Hepatocyte (in vitro differentiated cells): ENCODE measurements at regions not wholly inside any gene's neighbourhood (a gene's known extent, or its start where the extent isn't known, plus 50 kb on each side); places are given as distances from the start of the nearest gene placed in this dataset.

ENCODE experiments used
- DNase-seq: peaks from one replicate; pipeline ENCODE4 v3.0.0-alpha.2; 2016; ENCODE audit warnings: low spot score
- H2AFZ ChIP-seq: fragments of 200-600 bp; sonication (generic); 2 replicates; pipeline ENCODE4 v1.6.0; 2016; ENCODE audit warnings: antibody characterized with exemption, mild to moderate bottlenecking
- H3K27ac ChIP-seq: fragments of 200-600 bp; sonication (generic); 2 replicates; pipeline ENCODE4 v1.5.1; 2016; ENCODE audit warnings: mild to moderate bottlenecking
- H3K27me3 ChIP-seq: fragments of 200-600 bp; sonication (generic); 2 replicates; pipeline ENCODE4 v1.6.1; 2016
- H3K36me3 ChIP-seq: fragments of 200-600 bp; sonication (generic); replicated peaks from 2 replicates; pipeline ENCODE4 v1.5.1; 2016; ENCODE audit warnings: low read depth; ENCODE audit not compliant: insufficient read depth
- H3K4me1 ChIP-seq: fragments of 200-600 bp; sonication (generic); 2 replicates; pipeline ENCODE4 v1.5.1; 2016; ENCODE audit warnings: mild to moderate bottlenecking, moderate library complexity; ENCODE audit not compliant: insufficient read depth
- H3K4me2 ChIP-seq: fragments of 200-600 bp; sonication (generic); 2 replicates; pipeline ENCODE4 v1.6.0; 2016
- H3K4me3 ChIP-seq: fragments of 200-600 bp; sonication (generic); 2 replicates; pipeline ENCODE4 v1.5.1; 2016; ENCODE audit warnings: mild to moderate bottlenecking
- H3K79me2 ChIP-seq: fragments of 200-600 bp; sonication (generic); 2 replicates; pipeline ENCODE4 v1.6.0; 2017; ENCODE audit warnings: mild to moderate bottlenecking
- H3K9me2 ChIP-seq: fragments of 200-600 bp; sonication (generic); replicated peaks from 2 replicates; pipeline ENCODE4 v1.6.0; 2017; ENCODE audit warnings: mild to moderate bottlenecking; ENCODE audit not compliant: insufficient read depth
- H3K9me3 ChIP-seq: fragments of 200-600 bp; sonication (generic); 2 replicates; pipeline ENCODE4 v1.5.1; 2016; ENCODE audit warnings: low read depth, mild to moderate bottlenecking
- H4K20me1 ChIP-seq: fragments of 200-600 bp; sonication (generic); 2 replicates; pipeline ENCODE4 v1.6.0; 2016; ENCODE audit warnings: mild to moderate bottlenecking; ENCODE audit not compliant: insufficient read depth, poor library complexity, severe bottlenecking
- CTCF ChIP-seq: fragments of 200-600 bp; sonication (generic); IDR thresholded peaks from 2 replicates; pipeline ENCODE4 v1.5.1; 2016; ENCODE audit warnings: antibody characterized with exemption, mild to moderate bottlenecking; ENCODE audit not compliant: poor library complexity
- EZH2 ChIP-seq: fragments of 200-600 bp; sonication (generic); IDR thresholded peaks from 2 replicates; pipeline ENCODE4 v1.6.1; 2016; ENCODE audit warnings: antibody characterized with exemption, mild to moderate bottlenecking, borderline replicate concordance
- EZH2phosphoT487 ChIP-seq: fragments of 200-600 bp; sonication (generic); IDR thresholded peaks from one replicate; pipeline ENCODE4 v1.6.1; 2018; ENCODE audit warnings: antibody characterized with exemption, mild to moderate bottlenecking, low read depth, moderate library complexity; ENCODE audit not compliant: unreplicated experiment, severe bottlenecking
- WGBS: methylation state at CpG from one replicate; pipeline ENCODE4 v1.1.6; 2016; ENCODE audit warnings: low lambda C conversion rate; ENCODE audit errors: missing lambda C conversion rate; 5-methylcytosine and 5-hydroxymethylcytosine counted together

- TF ChIP-seq EZH2phosphoT487 (no peak), EZH2 (no peak), CTCF (no peak)
- Histone ChIP-seq H4K20me1 (no peaks in the 10 kb centered on the region), H3K36me3 (no peaks in the 10 kb centered on the region), H3K27ac (no peak overlapping the region), H3K4me3 (no peak overlapping the region), H3K9me2 (no peaks in the 10 kb centered on the region), H3K9me3 (no peaks in the 10 kb centered on the region), H3K79me2 (no peaks in the 10 kb centered on the region), H3K4me1 (no peaks in the 10 kb centered on the region), H3K27me3 (no peaks in the 10 kb centered on the region), H3K4me2 (no peak overlapping the region), H2AFZ (no peak overlapping the region)
- no peak for DNase-seq
- 85% methylated on average over 3 of the region's 3 CpGs for WGBS
Measured at GRCh38 chr20:41989039-41989679, 371.0 kb upstream of the CHD6 start.

GRCh38 chr20:41984031-41984430, 365.9 kb upstream of the CHD6 start:
- H2AFZ ChIP-seq: no peak overlapping the region
- H3K9me2 ChIP-seq: no peaks in the 10 kb centered on the region
- H3K4me2 ChIP-seq: no peak overlapping the region
- H3K4me3 ChIP-seq: no peak overlapping the region
- H3K36me3 ChIP-seq: no peaks in the 10 kb centered on the region
- no peaks in the 10 kb centered on the region for H3K9me3 ChIP-seq
- DNase-seq: no peak
- no peaks in the 10 kb centered on the region for H3K4me1 ChIP-seq
- no peak overlapping the region for H3K27ac ChIP-seq
- no peaks in the 10 kb centered on the region for H3K27me3 ChIP-seq
- H3K79me2 ChIP-seq: no peaks in the 10 kb centered on the region
- H4K20me1 ChIP-seq: no peaks in the 10 kb centered on the region
- 85% methylated on average over 2 of the region's 2 CpGs for WGBS
- TF ChIP-seq EZH2phosphoT487 (no peak), EZH2 (no peak), CTCF (no peak)

GRCh38 chr20:41983159-41983558, 365.0 kb upstream of the CHD6 start:
- no peak overlapping the region for H3K4me2 ChIP-seq
- H3K36me3 ChIP-seq: no peaks in the 10 kb centered on the region
- H3K9me3 ChIP-seq: no peaks in the 10 kb centered on the region
- no peaks in the 10 kb centered on the region for H3K9me2 ChIP-seq
- H3K79me2 ChIP-seq: no peaks in the 10 kb centered on the region
- no peak for DNase-seq
- TF ChIP-seq CTCF (no peak), EZH2phosphoT487 (no peak), EZH2 (no peak)
- H4K20me1 ChIP-seq: no peaks in the 10 kb centered on the region
- no peak overlapping the region for H3K4me3 ChIP-seq
- 81% methylated on average over 4 of the region's 4 CpGs for WGBS
- no peak overlapping the region for H3K27ac ChIP-seq
- H3K4me1 ChIP-seq: no peaks in the 10 kb centered on the region
- H3K27me3 ChIP-seq: no peaks in the 10 kb centered on the region
- no peak overlapping the region for H2AFZ ChIP-seq

GRCh38 chr20:41981746-41982145, 363.6 kb upstream of the CHD6 start:
- H3K9me3 ChIP-seq: no peaks in the 10 kb centered on the region
- DNase-seq: no peak
- H3K79me2 ChIP-seq: no peaks in the 10 kb centered on the region
- no peak overlapping the region for H3K27ac ChIP-seq
- 98% methylated on average over 3 of the region's 3 CpGs for WGBS
- no peaks in the 10 kb centered on the region for H3K4me1 ChIP-seq
- H3K36me3 ChIP-seq: no peaks in the 10 kb centered on the region
- H3K4me3 ChIP-seq: no peak overlapping the region
- H3K9me2 ChIP-seq: no peaks in the 10 kb centered on the region
- H2AFZ ChIP-seq: no peak overlapping the region
- H4K20me1 ChIP-seq: no peaks in the 10 kb centered on the region
- TF ChIP-seq EZH2 (no peak), CTCF (no peak), EZH2phosphoT487 (no peak)
- no peak overlapping the region for H3K4me2 ChIP-seq
- H3K27me3 ChIP-seq: no peaks in the 10 kb centered on the region
